Posterior vena cava (tissue), 2 donors: ENCODE measurements at regions not wholly inside any gene's neighbourhood (a gene's known extent, or its start where the extent isn't known, plus 50 kb on each side); places are given as distances from the start of the nearest gene placed in this dataset.
A peak's percentile ranks its signal among the peaks of the same experiment; 100 is the strongest.
"Not testable (repeated sequence)": the region's sequence is repeated elsewhere in the genome, so short reads cannot be mapped to it uniquely, and the experiment has no call there.

Experiments used
- DNase-seq: peaks from one replicate; pipeline ENCODE4 v3.0.0-alpha.2; 2020; ENCODE audit warnings: low spot score
- intact Hi-C, 2 donors: fragments of 100-400 bp; cut with DNase I; formaldehyde crosslinking; loops; one replicate each; pipeline versions ENCODE4 v1.14.1 to v1.14.2; 2022 to 2023
- donor health status: DM: yes; HTN: yes; CAD: no.
- donor health status: DM: yes; HTN: yes; CAD: no.

DNA sequence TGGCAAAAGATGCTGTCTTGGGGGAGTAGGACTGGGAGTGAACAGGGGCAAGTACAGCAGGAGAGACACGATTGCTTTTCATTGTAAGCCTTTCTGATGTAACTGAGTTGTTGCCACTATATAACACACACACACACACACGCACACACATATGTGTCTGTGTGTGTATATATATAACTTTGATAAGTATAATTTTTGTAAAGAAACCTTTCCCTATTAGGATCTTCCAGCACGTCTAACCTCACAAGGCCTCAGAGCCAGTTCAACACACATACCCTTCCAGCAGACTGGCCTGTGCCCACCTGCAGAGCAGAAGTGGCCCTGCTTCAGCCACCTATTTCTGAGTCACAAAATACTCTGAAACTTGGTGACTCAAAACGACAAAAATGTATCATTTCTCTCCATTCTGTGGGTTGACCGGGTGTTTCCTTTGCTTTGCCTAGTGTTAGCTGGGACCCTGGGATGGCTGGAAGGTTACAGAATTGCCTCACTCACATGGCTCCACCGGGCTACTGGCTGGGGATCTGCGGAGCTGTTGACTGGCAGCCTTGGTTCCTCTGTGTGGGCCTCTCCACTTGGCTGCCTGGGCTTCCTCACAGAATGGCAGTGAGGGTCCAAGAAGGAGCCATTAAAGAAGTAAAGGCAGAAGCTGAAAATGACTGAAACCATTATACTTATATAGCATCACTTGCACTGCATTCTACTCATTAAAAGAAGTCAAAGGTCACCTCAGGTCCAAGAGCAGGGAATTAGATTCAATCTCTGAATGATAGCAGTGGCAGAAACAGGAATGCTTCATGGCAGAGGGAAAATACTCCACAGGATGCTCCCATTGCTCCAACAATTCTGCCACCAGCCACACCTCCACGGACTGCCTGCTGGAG is 126.4 kb downstream of the BANF2 start:
- peak; percentile 30 for DNase-seq
- intact Hi-C loops: no loop called here

DNA sequence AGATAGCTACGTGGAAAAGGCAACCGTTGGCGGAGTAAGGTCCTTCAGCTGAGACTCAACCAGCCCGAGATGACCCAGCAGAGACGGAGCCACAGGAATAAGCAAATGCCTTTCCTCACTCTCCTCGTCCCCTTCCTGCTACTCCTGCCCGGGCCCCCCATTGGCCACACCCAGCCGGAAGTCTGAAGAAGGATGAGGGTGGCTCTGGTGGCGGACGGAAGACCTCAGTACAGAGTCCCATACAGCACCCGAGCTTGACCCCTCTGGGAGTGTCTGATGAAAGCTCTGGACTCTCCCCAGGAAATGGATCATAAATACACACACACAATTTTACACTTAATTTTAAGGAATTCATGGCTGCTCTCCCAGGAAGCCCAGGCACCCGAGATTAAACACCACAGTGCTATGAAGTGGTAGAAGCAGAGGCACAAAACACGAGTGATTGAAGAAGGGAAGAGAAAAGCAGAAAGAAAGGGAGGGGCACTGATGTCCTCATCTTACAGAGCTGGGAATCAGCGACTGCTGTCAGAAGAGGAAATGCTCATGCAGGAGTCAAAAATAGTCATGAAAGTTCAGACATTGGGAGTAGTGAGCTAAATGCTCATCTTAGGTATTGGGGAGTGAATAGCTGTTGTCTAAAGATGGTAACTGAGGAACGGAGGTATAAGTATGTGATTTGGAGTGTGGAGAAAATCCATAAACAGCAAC is 125.6 kb downstream of the BANF2 start:
- intact Hi-C loops: no loop called here
- peak; percentile 79 for DNase-seq

GRCh38 chr20:17824676-17825251 is 125.0 kb downstream of the BANF2 start:
- peak; percentile 66 for DNase-seq
- intact Hi-C loops: no loop called here

GRCh38 chr20:17823409-17824144 is 123.8 kb downstream of the BANF2 start:
- intact Hi-C loops: no loop called here
- DNase-seq: peak; percentile 64

DNA sequence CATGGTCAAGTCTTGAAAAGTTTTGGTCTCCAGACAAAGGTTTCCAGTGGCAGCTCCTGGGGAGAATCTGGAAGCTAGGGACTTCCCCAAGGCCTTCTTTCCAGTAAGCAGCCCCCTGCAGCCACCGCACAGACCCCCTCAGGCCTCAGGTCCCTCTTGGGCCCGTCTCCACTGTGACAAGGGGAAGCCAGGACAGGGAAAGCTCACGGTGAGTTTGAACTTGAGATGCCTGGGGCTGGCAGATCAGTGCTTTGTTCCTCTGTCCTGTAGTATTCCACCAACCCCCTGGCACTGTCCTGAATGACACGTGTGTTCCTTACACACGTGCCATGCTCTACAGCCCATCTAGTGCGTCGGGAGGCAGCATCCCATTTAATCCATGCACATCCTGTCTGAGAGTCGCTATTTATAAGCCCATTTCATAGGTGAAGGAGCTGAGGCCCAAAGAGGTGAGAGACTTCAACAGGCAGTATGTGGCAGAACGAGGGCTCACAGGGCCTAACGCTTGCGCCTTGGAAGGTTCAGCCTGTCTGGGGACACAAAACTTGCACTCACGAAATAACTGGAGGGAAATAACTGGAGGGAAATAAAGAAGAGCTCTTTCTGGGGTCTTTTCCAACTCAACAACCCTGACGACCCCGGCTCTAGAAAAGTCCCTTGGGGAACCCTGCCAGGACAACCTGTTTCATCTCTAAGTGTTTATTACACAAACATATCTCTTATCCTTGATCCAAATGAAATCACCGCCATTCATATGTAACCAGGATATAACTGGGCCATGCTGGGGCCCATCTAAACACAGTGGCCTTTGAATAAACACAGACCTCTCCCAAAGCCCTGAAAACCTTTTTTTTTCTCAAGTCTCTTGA is 123.0 kb downstream of the BANF2 start:
- intact Hi-C loops: no loop called here
- DNase-seq: peak; percentile 26

- intact Hi-C loops: no loop called here
- peak; percentile 14 for DNase-seq
Observed at GRCh38 chr20:17822039-17822438, 122.3 kb downstream of the BANF2 start.

DNA sequence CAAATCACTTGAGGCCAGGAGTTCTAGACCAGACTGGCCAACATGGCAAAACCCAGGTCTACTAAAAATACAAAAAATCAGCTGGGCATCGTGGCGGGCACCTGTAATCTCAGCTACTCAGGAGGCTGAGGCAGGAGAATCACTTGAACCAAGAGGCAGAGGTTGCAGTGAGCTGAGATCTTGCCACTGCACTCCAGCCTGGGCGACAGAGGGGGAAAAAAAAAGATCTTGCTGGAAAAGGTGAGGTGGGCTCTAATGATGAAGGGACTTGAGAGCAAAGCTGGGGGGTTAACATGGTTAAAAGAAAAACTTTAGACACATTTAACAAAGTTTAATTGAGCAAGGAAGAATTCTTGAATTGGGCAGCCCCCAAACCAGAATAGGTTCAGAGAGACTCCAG is 121.8 kb downstream of the BANF2 start:
- DNase-seq: peak; percentile 51
- intact Hi-C loops: not testable (repeated sequence)

DNA sequence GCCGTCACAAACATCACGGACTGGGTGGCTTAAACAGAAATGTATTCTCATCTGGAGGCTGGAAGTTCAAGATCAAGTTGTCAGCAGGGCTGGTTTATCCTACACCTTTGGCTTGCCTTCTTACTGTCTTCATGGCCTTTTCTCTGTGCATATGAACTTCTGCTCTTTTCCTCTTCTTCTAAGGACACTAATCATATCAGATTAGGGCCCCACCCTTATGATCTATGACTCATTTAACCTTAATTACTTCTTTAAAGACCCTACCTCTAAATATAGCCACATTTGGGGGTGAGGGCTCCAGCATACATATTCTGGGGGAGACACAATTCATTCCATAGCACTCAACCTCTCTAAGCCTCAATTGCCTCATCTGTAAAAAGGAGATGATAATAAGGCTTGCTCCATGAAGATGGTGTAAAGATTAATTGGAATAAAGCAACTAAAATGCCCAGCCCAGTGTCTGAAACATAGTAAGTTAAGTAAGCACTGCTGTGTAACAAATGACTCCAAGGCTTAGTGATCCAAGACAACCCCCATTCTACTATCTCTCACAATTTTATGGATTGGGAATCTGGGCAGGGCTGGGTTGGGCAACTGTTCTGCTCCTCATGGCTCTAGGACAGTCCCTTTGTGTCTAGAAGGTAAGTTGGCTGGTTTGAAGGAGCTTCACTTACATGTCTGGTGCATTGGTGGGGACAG is 119.8 kb downstream of the BANF2 start:
- DNase-seq: no peak
- intact Hi-C loops: no loop called here

DNA sequence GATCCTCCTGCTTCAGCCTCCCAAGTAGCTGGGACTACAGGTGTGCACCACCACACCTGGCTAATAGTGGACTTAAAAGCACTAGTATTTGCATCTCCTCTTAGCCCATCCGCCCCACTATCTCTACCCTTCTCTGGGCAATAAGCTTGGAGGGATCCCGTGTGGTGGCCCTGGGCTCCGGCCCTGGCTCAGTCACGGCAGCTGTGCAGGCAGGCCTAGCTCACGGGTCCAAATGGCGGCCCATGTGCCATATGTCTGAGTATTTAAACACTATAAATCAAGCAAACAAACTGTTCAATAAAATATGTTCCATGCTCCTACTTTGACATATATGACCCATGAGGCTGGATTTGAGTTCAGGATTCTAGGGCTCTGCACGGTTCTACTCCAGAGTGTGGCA is 118.4 kb downstream of the BANF2 start:
- peak; percentile 41 for DNase-seq
- intact Hi-C loops: no loop called here

DNA sequence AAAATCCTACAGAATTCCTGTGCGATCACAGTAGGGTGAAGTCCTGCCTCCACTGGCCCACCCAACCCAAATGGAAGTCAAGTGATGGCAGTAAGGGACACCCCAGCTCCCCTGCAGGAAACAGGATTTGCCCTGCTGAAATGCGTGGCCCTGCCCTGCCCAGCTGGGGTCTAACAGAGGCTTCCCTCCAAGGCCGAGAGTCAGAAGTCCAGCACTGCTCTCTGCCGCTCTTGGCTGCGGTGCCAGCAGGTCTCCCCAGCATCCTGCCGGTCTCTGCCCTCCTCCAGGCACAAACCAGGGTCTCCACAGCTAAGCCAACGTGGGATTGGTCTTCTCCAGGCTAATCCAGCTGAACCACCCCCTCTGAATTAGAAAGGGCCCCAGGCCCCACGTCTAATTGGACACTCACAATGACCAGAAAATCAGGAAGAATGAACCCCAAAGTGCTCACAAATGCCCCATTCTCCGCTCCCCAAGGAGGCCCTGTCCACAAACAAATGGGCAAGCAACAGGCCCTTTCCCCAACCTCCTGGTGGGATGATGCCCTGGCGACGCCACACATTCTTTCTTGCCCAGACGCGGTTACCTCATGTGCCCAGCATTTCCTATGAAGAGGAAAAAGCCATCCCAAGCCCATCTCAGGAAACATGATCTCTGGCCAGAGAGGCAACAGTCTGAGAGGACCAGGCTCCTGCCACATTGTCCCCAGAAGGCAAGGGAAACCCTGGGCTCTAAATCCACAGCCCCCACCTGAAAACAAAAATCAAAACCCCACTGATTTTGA is 117.2 kb downstream of the BANF2 start:
- intact Hi-C loops: no loop called here

GRCh38 chr20:17811628-17811965 is 111.8 kb downstream of the BANF2 start:
- intact Hi-C loops: loop anchor here in 1 of 2 donors (1.0 kb wide), 1 partner anchor 20 kb away; no protein-coding TSS in a partner anchor
- DNase-seq: peak; percentile 60

More for the DNA sequence above, 117.2 kb downstream of the BANF2 start:
- DNase-seq: peak; percentile 58

GRCh38 chr20:17810847-17811627 is 111.3 kb downstream of the BANF2 start:
- intact Hi-C loops: loop anchor here in 1 of 2 donors (1.0 kb wide), 1 partner anchor 20 kb away; no protein-coding TSS in a partner anchor
- DNase-seq: peak; percentile 53

DNA sequence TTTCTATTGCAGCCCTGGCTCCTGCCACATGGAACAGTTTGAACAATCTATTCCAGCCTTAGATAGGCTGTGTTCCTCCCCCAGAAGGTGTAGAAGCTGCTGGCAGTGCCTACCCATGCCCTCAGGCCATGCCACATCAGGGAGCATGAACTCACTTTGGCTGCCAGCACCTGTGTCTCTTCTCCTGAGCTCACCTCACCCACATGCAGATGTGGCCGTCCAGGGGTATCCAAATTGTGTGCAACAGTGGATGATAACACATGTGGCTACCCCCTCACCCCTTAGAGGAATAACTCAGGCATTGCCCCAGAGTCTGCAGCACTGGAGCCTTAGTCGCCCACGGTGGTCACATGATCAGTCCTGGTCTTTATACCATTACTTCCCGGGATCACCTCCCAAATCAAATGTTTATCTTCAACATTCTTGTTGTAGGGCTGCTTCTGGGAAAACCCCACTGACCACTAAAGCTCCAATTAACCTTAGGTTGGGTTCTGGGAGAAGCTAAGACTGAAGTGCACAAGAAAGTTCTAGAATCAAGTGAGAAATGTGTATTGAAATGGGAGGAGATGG is 110.4 kb downstream of the BANF2 start:
- DNase-seq: no peak
- intact Hi-C loops: no loop called here

- peak; percentile 80 for DNase-seq
- intact Hi-C loops: no loop called here
Observed at GRCh38 chr20:17809362-17810061, 109.7 kb downstream of the BANF2 start.

DNA sequence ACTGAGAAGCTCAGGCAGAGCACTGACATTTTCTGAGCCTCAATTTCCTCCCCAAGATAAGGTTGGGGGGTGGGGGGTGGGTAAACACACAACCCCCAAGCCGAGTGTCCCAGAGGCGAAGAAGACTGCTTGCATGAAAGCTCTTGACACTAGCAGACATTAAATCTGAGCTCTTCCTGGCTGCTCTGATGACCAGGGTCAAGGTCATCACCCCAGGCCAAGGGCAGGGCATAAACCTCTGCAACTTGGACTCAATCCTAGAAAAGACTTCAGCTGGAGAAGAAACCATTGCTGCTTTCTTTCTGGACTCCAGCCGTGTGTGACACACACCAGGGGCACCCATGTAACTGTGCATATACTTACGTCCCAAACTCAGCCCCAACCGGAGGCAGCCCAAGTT is 109.0 kb downstream of the BANF2 start:
- peak; percentile 49 for DNase-seq
- intact Hi-C loops: no loop called here

DNA sequence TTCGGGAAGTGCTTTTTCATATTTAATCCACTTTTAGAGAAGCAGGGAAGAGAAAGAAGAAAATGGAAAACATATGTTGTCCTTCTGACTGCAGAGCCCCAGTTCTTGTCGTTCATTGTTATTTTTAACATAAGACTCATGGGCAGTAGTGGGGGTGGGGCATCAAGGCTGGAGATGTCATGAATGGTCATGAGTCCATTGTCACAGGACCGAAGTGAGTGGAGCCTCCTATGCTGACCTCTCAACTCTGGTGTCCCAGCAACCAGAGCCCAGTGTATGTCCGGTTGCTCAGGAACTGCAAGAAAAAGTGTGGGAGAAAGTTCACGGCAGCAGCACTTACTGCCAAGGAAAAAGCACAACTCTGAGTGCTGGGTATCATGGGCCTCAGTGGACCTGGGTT is 108.6 kb downstream of the BANF2 start:
- intact Hi-C loops: no loop called here
- DNase-seq: peak; percentile 81
